OCI-LY7 (cell line): ENCODE measurements at regions not wholly inside any gene's neighbourhood (a gene's known extent, or its start where the extent isn't known, plus 50 kb on each side); places are given as distances from the start of the nearest gene placed in this dataset.

Experiments used
- BruUV-seq: library from RNA; stranded (reverse); fragments of 400-500 nt; replicated peaks from 2 replicates; lab custom pipeline; 2021; lab: Mats Ljungman, UMichigan
- CTCF ChIA-PET: fragments of 300-600 bp; sonication (Branson Sonifier 250); formaldehyde crosslinking; loops from one replicate; lab custom pipeline; 2022; ENCODE audit warnings: antibody characterized with exemption; ENCODE audit not compliant: unreplicated experiment; lab: Charles Lee
- POLR2A ChIA-PET: fragments of 300-600 bp; sonication (Branson Sonifier 250); formaldehyde crosslinking; loops from one replicate; lab custom pipeline; 2022; ENCODE audit warnings: antibody characterized with exemption; lab: Charles Lee
- DNase-seq: peaks from one replicate; pipeline ENCODE4 v3.0.0-alpha.2; 2015; ENCODE audit warnings: low spot score
- H2AFZ ChIP-seq: fragments of 200-600 bp; sonication (generic), shearing (Covaris generic); 2 replicates; pipeline ENCODE4 v1.6.1; 2014; ENCODE audit warnings: mild to moderate bottlenecking, antibody characterized with exemption, low read length, moderate library complexity
- H3K27ac ChIP-seq: fragments of 200-600 bp; sonication (generic); 2 replicates; pipeline ENCODE4 v1.5.1; 2014; ENCODE audit warnings: mixed run types, low read depth, mild to moderate bottlenecking, moderate library complexity, low read length, inconsistent platforms; ENCODE audit not compliant: poor library complexity, severe bottlenecking
- H3K36me3 ChIP-seq: fragments of 200-600 bp; sonication (generic); 2 replicates; pipeline ENCODE4 v1.6.1; 2014; ENCODE audit warnings: mild to moderate bottlenecking, antibody characterized with exemption, low read length, moderate library complexity, mixed read lengths; ENCODE audit not compliant: insufficient read depth
- H3K4me1 ChIP-seq: fragments of 200-600 bp; sonication (generic); 2 replicates; pipeline ENCODE4 v1.5.1; 2014; ENCODE audit warnings: mild to moderate bottlenecking, low read length; ENCODE audit not compliant: insufficient read depth, poor library complexity, severe bottlenecking
- H3K4me2 ChIP-seq: fragments of 200-600 bp; sonication (generic); 2 replicates; pipeline ENCODE4 v1.6.1; 2014; ENCODE audit warnings: mild to moderate bottlenecking, low read length
- H3K4me3 ChIP-seq: fragments of 200-600 bp; sonication (generic); 2 replicates; pipeline ENCODE4 v1.5.1; 2014; ENCODE audit warnings: mild to moderate bottlenecking, low read depth, low read length; ENCODE audit not compliant: poor library complexity, severe bottlenecking
- H3K79me2 ChIP-seq: fragments of 200-600 bp; sonication (generic); 2 replicates; pipeline ENCODE4 v1.6.1; 2016; ENCODE audit warnings: low read depth, mild to moderate bottlenecking, low read length, moderate library complexity, mixed read lengths; ENCODE audit not compliant: insufficient read depth
- H3K9me2 ChIP-seq: fragments of 200-600 bp; sonication (generic); 2 replicates; pipeline ENCODE4 v1.6.1; 2016; ENCODE audit warnings: mild to moderate bottlenecking, low read length, mixed read lengths; ENCODE audit not compliant: insufficient read depth
- H3K9me3 ChIP-seq: fragments of 200-600 bp; sonication (generic); 2 replicates; pipeline ENCODE4 v1.6.1; 2014; ENCODE audit warnings: mild to moderate bottlenecking, mixed run types, low read length, mixed read lengths
- H4K20me1 ChIP-seq: fragments of 200-600 bp; sonication (generic); 2 replicates; pipeline ENCODE4 v1.6.1; 2014; ENCODE audit warnings: mild to moderate bottlenecking, antibody characterized with exemption, low read length, moderate library complexity, mixed read lengths; ENCODE audit not compliant: insufficient read depth
- CTCF ChIP-seq: fragments of 200-600 bp; sonication (generic); conservative IDR thresholded peaks from 2 replicates; pipeline ENCODE4 v1.5.1; 2014; ENCODE audit warnings: mild to moderate bottlenecking, antibody characterized with exemption, low read length, moderate library complexity, mixed read lengths
- EZH2phosphoT487 ChIP-seq: fragments of 200-600 bp; sonication (generic); IDR thresholded peaks from 2 replicates; pipeline ENCODE4 v1.6.1; 2018; ENCODE audit warnings: low read depth, borderline replicate concordance, mild to moderate bottlenecking, mixed run types, antibody characterized with exemption, low read length, moderate library complexity, mixed read lengths
- intact Hi-C: fragments of 100-400 bp; cut with micrococcal nuclease; formaldehyde crosslinking; loops from one replicate; pipeline ENCODE4 v1.10.0; 2022; ENCODE audit not compliant: unreplicated experiment

GRCh38 chr11:10633261-10633660 is 60.3 kb downstream of the IRAG1 start:
- TF ChIP-seq CTCF (no peak), EZH2phosphoT487 (no peak)
- CTCF ChIA-PET, result no interaction called here
- Histone ChIP-seq H4K20me1 (no peaks in the 10 kb centered on the region), H3K27ac (no peak overlapping the region), H3K79me2 (no peaks in the 10 kb centered on the region), H3K4me2 (no peak overlapping the region), H3K4me1 (no peaks in the 10 kb centered on the region), H3K9me3 (no peaks in the 10 kb centered on the region), H3K9me2 (no peaks in the 10 kb centered on the region), H2AFZ (no peak overlapping the region), H3K4me3 (no peak overlapping the region), H3K36me3 (no peaks in the 10 kb centered on the region)
- no TSS peak for BruUV-seq
- POLR2A ChIA-PET, result no interaction called here
- intact Hi-C loops, result no loop called here
- no peak for DNase-seq

GRCh38 chr11:10632483-10632882 is 61.1 kb downstream of the IRAG1 start:
- Histone ChIP-seq H3K27ac (no peak overlapping the region), H3K9me2 (no peaks in the 10 kb centered on the region), H3K36me3 (no peaks in the 10 kb centered on the region), H3K9me3 (no peaks in the 10 kb centered on the region), H4K20me1 (no peaks in the 10 kb centered on the region), H3K4me1 (no peaks in the 10 kb centered on the region), H3K4me3 (no peak overlapping the region), H3K4me2 (no peak overlapping the region), H2AFZ (no peak overlapping the region), H3K79me2 (no peaks in the 10 kb centered on the region)
- intact Hi-C loops, result no loop called here
- CTCF ChIA-PET, result no interaction called here
- no peak for DNase-seq
- TF ChIP-seq EZH2phosphoT487 (no peak), CTCF (no peak)
- POLR2A ChIA-PET, result interaction anchor here (0.7 kb wide), 1 partner anchor 524 kb away, joined by 3 read pairs; no protein-coding TSS in a partner anchor
- no TSS peak for BruUV-seq

- Histone ChIP-seq H2AFZ (no peak overlapping the region), H3K36me3 (no peaks in the 10 kb centered on the region), H3K9me2 (no peaks in the 10 kb centered on the region), H3K4me1 (no peaks in the 10 kb centered on the region), H3K27ac (no peak overlapping the region), H3K9me3 (no peaks in the 10 kb centered on the region), H3K4me3 (no peak overlapping the region), H4K20me1 (no peaks in the 10 kb centered on the region), H3K4me2 (no peak overlapping the region), H3K79me2 (no peaks in the 10 kb centered on the region)
- intact Hi-C loops, result no loop called here
- TF ChIP-seq CTCF (no peak), EZH2phosphoT487 (no peak)
- DNase-seq, result no peak
- ChIA-PET CTCF (no interaction called here), POLR2A (interaction anchor here (0.7 kb wide), 1 partner anchor 524 kb away, joined by 3 read pairs; no protein-coding TSS in a partner anchor)
- BruUV-seq, result no TSS peak
Observed at GRCh38 chr11:10631761-10632160, 61.8 kb downstream of the IRAG1 start.
